ENCODE measurements at regions not wholly inside any gene's neighbourhood (a gene's known extent, or its start where the extent isn't known, plus 50 kb on each side); places are given as distances from the start of the nearest gene placed in this dataset.
"Not testable (repeated sequence)": the region's sequence is repeated elsewhere in the genome, so short reads cannot be mapped to it uniquely, and the experiment has no call there.

DNA sequence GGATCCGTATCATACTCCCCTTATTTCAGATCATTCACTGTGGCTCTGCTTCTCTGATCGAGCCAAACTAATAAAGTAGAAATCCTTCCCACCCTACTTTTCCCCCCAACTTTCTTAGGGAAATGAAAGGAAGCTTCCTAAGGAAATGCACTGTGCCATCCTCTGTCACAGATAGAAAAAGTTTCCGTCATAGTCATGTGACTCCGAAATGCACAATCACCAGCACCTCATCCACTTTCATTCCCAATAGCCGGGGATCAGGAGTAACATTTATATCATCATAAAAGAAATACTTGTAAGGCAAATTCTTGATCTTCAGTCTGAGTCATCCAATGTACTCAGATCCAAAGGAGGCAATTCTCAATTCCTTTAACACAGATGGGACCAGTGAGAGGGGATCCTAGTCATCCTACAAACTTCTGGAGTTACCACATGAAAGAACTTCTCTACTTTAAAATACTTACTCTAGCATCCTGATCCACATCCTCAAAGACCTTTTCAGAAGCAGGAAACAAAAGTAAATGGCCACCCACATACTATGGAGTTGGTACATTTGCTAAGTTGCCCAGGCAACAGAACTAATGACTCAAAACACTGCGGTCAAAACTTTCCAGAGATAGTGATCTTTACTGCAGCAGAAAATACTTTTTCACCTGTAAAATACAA is 97.8 kb upstream of the ZC3H11B start:
- TF ChIP-seq CTCF (IDR thresholded peaks at IDR 0.05; ENCODE audit: low read depth, low read length, missing control alignments) = no peak
- DNase-seq (ENCODE audit: low read depth) = no peak
- no peak overlapping the region for H3K4me3 ChIP-seq (ENCODE audit: low read depth, low read length)

DNA sequence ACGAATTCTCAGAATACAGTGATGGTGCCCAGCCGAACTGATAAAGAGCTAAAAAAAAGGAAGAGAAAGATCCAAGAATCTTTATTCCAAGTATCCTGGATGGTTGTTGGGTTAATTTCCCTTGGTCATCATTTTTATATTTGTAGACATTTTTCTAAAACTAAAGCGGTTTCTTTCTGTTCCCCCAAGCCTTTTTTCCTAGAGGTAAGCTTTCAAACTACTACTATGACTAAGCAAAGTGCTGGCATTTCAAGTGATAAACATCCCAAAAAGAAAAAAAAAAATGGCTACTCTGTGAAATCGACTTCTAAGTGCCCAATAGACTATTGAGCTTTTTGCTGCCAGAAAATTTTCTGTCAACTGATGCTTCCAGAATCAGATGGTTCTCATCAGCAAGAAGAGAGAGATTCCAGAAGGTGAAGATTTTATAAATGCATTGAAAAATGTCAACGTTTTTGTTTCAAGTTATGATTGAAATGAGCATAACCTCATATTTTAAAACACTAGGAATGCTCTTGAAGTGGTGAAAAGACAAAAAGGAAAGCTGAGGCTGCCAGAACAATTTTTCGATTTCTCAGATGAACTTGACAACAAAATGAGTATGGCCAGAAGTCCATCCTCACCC is 96.1 kb upstream of the ZC3H11B start:
- DNase-seq (ENCODE audit: low read depth) = no peak
- H3K4me3 ChIP-seq (ENCODE audit: low read depth, low read length) = no peak overlapping the region
- TF ChIP-seq CTCF (IDR thresholded peaks at IDR 0.05; ENCODE audit: low read depth, low read length, missing control alignments) = no peak

DNA sequence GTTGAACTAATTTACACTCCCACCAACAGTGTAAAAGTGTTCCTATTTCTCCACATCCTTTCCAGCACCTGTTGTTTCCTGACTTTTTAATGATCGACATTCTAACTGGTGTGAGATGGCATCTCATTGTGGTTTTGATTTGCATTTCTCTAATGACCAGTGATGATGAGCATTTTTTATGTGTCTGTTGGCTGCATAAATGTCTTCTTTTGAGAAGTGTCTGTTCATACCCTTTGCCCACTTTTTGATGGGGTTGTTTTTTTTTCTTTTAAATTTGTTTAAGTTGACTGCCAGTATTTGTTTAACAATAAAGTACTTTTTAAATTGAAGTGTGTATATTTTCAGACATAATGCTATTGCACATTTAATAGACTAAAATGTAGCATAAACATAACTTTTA is 95.0 kb upstream of the ZC3H11B start:
- not testable (repeated sequence) for H3K4me3 ChIP-seq (ENCODE audit: low read depth, low read length); DNase-seq (ENCODE audit: low read depth)

DNA sequence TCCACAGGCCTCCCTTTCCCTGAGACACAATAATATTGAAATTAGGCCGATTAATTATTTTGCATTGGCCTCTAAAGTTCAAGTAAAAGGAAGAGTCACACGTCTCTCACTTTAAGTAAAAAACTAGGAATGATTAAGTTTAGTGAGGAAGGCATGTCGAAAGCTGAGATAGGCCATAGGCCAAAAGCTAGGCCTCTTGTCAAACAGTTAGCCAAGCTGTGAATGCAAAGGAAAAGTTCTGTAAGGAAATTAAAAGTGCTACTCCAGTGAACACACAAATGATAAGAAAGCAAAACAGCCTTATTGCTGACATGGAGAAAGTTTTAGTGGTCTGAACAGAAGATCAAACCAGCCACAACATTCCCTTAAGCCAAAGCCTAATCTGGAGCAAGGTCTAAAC is 91.4 kb upstream of the ZC3H11B start:
- H3K4me3 ChIP-seq (ENCODE audit: low read depth, low read length); DNase-seq (ENCODE audit: low read depth): not testable (repeated sequence)

- H3K4me3 ChIP-seq (ENCODE audit: low read depth, low read length) = no peak overlapping the region
- no peak for TF ChIP-seq CTCF (IDR thresholded peaks at IDR 0.05; ENCODE audit: low read depth, low read length, missing control alignments)
- DNase-seq (ENCODE audit: low read depth) = no peak
These were observed 90.4 kb upstream of the ZC3H11B start for GRCh38 chr1:219703368-219703639.

- no peak overlapping the region for H3K4me3 ChIP-seq (ENCODE audit: low read depth, low read length)
- no peak for TF ChIP-seq CTCF (IDR thresholded peaks at IDR 0.05; ENCODE audit: low read depth, low read length, missing control alignments)
- DNase-seq (ENCODE audit: low read depth) = no peak
These were observed 88.6 kb upstream of the ZC3H11B start for GRCh38 chr1:219701476-219701875.

- no peak overlapping the region for H3K4me3 ChIP-seq (ENCODE audit: low read depth, low read length)
- no peak for DNase-seq (ENCODE audit: low read depth)
- TF ChIP-seq CTCF (IDR thresholded peaks at IDR 0.05; ENCODE audit: low read depth, low read length, missing control alignments) = no peak
These were observed 87.0 kb upstream of the ZC3H11B start for GRCh38 chr1:219699870-219700269.

- TF ChIP-seq CTCF (IDR thresholded peaks at IDR 0.05; ENCODE audit: low read depth, low read length, missing control alignments) = no peak
- DNase-seq (ENCODE audit: low read depth) = no peak
- H3K4me3 ChIP-seq (ENCODE audit: low read depth, low read length) = no peak overlapping the region
These were observed 84.8 kb upstream of the ZC3H11B start for GRCh38 chr1:219697682-219698081.
